ENCODE measurements at regions not wholly inside any gene's neighbourhood (a gene's known extent, or its start where the extent isn't known, plus 50 kb on each side); places are given as distances from the start of the nearest gene placed in this dataset.

- TF ChIP-seq CTCF (IDR thresholded peaks at IDR 0.05; ENCODE audit: insufficient read depth, low read length): no peak
- no peak for TF ChIP-seq GABPA (IDR thresholded peaks at IDR 0.05; ENCODE audit: low read depth)
Observed at GRCh38 chr4:183383606-183384005, 60.8 kb upstream of the CDKN2AIP start.

Measured in HL-60 (cell line).